Stimulated activated CD8-positive, alpha-beta memory T cell treated with anti-CD3 and anti-CD28 coated beads, Interleukin-4, amount 100 ng/mL, for 24 hours (primary cell): ENCODE measurements at regions not wholly inside any gene's neighbourhood (a gene's known extent, or its start where the extent isn't known, plus 50 kb on each side); places are given as distances from the start of the nearest gene placed in this dataset.

Experiments used
- DNase-seq: peaks from one replicate; pipeline ENCODE4 v3.0.0-alpha.2; 2020; ENCODE audit warnings: low read depth

DNA sequence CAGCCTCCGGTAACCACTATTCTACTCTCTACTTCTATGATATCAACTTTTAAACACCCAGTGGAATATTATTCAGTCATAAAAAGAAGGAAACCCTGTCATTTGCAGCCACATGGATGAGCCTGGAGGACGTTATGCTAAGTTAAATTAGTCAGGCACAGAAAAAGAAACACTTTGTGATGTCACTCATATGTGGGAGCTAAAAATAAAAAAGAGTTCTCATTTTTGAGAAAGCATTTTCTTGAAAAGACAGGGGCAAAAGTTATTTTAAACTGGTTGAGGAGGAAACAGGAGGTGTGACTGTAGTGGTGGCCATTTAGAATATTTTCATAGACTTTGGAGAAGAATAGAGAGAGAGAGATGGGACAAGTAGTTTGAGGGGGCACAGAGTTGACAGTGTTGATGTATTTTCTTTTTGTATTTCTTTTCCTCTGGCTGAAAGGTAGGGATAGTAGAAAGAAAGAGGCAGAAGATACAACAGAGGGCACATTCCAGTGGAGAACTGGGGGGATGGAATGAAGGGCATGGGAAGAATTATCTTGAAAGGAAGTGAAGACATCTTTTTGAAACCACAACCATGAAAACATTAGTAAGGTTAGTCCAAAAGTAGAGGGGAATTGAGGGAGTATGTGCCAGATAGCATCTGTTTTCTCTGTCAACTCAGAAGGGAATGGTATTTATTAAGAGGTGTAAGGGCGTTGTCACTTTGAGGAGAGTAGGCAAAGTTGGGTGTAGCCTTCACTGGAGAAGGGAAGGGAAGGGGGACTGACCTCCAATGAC lies 181.3 kb upstream of the GMDS start:
- DNase-seq = no peak

GRCh38 chr6:2416128-2416712 lies 170.8 kb upstream of the GMDS start:
- no peak for DNase-seq

GRCh38 chr6:2414885-2415547 lies 169.6 kb upstream of the GMDS start:
- no peak for DNase-seq

DNA sequence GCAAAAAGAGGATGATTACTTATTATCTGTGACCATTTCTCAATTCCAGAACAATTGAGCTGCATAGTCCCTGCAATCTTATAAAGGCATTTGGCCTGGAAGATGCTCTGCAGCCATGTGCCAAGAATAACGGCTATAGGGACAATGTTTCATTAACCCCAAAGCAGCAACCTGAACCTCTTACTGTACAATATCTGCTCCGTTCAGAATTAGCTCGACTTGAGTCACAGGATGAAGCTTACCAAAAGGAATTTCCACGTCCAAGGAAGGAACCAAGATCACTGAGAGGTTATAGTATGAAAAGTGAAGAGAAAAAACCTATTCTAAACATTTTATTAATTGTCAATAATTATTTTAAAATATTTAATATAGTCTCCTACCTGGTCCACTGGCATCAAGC lies 167.3 kb upstream of the GMDS start:
- no peak for DNase-seq

GRCh38 chr6:2410656-2411380 lies 165.4 kb upstream of the GMDS start:
- no peak for DNase-seq

GRCh38 chr6:2407525-2407924 lies 162.1 kb upstream of the GMDS start:
- DNase-seq = no peak

GRCh38 chr6:2404211-2404929 lies 159.0 kb upstream of the GMDS start:
- DNase-seq = no peak

GRCh38 chr6:2403546-2403945 lies 158.1 kb upstream of the GMDS start:
- DNase-seq = no peak

DNA sequence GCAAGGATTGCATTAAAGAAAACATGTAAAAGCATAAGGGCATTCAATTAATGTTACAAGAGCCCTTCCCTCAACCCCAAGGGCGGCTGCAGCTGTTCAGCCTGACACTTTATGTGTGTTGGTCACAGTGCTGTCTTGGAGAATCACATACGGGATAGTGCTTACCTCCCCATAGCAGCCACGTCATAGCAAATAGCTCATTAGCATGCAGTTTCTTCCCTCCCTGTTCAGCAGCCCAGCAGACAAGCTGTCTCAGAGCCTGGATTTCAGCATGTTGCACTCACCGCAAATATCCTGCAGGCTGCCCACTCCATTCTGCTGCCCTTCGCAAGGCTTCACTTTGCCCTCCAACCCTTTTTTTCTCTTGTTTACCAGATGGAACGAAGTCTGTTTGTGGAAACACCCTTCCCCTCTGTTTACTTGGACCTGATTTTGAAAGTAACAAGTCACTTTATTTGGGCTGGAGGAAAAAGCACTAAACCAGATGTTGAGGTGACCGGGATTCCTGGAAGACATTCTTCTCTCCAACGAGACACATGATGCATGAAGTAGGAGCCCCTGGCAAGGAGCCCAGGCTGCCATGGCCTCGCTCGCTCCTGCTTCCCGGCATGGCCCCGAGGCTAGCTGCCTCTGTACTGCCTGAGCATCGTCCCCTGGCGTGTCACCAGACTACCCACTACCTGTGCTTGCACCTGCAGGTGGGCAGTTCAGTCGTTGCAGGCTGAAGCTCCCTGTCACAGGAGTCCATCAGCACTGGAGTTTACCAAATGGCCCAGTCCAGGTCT lies 151.6 kb upstream of the GMDS start:
- no peak for DNase-seq

GRCh38 chr6:2396042-2396657 lies 150.7 kb upstream of the GMDS start:
- no peak for DNase-seq

- no peak for DNase-seq
Measured at GRCh38 chr6:2388554-2389324, 143.3 kb upstream of the GMDS start.

GRCh38 chr6:2387445-2387844 lies 142.0 kb upstream of the GMDS start:
- DNase-seq = peak; percentile 0

DNA sequence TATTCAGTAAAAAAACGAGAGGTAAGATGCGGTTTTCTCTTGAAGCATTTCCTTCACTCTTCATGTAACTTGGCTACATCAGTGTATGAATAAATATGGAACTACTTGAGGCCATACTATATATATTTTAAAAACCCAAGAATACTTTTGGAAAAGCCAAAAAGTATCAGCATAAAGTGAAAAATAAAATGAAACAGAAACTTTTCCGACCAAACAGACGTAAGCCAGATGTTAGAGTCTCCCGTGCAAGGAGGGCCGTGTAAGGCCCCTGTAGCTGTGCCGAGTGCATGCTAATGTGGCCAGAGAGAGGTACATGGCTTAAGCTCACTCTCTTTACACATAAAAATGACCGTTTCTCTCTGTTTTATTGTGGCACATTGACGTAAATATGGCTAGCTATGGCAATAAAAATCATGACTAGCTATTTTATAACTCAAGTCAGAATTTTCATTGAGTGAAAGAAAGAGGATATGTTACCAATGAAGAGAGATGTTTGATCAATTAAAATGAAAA lies 140.1 kb upstream of the GMDS start:
- no peak for DNase-seq

GRCh38 chr6:2384528-2384927 lies 139.1 kb upstream of the GMDS start:
- no peak for DNase-seq

DNA sequence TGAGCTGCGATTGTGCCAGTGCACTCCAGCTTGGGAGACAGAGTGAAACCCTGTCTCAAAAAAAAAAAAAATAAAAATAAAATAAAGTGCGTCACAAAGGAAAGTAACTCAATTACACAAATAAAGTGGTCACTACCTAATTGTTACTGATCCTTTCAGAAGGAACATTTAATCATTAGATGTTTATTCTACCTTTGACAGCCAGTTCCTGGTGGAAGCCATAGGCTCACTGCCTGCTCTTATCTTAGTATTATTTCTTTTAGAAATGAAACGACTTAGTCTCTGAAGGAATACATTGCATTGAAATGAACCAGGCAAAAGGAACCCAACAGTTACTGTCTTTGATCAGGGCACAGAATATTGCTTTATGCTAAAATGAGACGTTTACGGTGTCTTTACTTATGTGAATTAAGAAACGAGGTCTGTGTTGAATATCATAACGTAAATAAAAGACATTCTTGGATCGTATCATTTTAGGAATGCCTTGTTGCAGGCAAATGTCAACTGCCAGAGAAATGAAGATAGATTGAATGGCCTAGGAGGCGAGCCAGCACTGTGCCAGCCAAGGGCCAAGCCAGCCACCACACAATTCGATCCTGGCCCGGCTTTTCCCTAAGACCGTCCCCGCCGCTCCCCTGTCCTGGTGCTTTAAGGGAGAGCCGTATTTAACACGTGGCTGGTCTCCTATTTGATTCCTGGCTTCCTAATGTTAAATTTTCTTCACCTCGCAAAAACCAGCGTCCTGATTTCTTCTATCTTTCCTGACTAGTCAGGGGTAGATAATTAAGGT lies 136.7 kb upstream of the GMDS start:
- DNase-seq = no peak

DNA sequence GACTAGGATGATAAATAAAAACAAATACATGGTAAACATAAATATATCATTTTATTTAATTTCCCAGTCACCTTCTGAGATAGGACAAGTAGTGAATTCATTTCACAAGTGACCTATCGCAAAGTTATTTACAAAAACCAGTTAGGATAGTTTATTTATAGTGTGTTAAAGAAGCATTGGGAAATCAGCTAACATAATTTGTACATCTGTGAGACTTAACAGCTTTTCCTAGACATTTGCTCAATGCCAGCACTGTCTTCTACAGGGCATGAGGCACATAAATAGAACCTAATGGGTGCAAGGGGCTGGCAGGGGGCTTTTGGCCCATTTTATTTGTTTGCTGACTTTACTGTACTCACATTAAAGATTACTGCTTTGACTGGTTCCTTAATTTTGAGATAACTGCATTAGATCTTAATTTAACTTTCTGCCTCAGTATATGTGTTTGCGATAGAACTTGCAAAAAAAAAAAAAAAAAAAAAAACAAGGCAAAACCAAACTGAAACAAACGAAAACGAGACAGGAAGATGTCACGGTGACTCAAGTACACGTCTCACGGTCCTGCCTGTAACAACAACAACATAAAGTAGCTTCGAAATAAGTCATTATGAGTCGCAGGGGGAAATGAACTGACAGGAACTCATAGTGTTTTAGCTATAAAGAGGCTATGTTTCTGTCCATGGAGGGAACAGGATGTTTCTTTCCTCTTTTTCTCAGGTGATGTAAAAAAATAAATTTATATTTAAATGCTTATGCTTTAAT lies 133.7 kb upstream of the GMDS start:
- no peak for DNase-seq

DNA sequence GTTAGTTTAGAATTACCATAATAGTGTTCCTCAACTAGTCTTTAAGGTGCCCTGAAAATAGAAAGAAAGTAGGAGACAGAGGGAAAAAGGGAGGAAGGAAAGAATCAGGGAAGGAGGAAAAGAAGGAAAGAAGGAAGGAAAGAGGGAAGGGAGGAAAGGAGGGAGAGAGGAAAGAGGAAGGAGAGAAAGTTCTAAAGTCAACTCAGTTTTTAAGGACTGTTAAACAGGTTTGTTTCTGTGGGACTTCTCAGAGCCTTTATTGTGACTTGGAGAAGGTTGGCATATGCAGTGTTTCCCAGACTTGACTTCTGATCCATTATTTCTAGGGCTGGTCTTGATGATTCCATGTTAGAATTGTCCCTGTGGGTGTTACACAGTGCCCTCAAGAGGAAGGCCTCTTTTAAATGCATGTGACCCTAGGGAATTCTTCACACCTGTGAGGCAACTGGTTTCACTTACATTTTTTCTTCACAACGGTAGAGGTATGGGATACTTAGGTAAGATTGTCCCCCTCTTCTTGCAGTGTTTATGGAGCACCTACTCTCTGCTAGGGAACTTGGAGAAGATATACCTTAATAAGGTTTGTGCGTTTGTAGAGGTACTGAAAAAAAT lies 132.7 kb upstream of the GMDS start:
- no peak for DNase-seq
